ENCODE measurements at regions not wholly inside any gene's neighbourhood (a gene's known extent, or its start where the extent isn't known, plus 50 kb on each side); places are given as distances from the start of the nearest gene placed in this dataset.

DNA sequence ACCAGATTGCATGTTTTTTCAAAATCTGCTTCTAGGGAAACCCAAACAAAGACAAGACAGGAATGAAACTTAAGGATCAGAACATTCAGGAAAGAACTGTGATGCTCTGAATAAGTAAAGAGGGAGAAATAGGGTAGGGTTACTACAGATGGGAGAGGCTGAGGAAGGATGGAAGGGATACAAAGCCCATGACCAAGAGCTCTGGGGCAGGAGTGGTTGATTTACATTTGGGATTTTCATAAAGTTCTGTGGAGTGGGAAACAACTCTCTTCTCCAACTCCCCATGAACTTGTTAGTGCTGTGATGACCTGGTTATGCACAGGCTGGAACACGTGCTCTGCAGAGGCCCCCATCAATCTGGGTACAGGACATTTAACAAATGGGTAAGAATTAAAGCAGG is 216.0 kb upstream of the KLF14 start:
- TF ChIP-seq CTCF (IDR thresholded peaks at IDR 0.05) (no peak), EZH2 (IDR thresholded peaks at IDR 0.05; ENCODE audit: borderline replicate concordance, insufficient read depth, low read depth, low read length, poor library complexity, severe bottlenecking) (no peak)

All from B cell (primary cell).